Astrocyte (in vitro differentiated cells and primary cell): ENCODE measurements at regions not wholly inside any gene's neighbourhood (a gene's known extent, or its start where the extent isn't known, plus 50 kb on each side); places are given as distances from the start of the nearest gene placed in this dataset.
"Not testable (repeated sequence)": the region's sequence is repeated elsewhere in the genome, so short reads cannot be mapped to it uniquely, and the experiment has no call there.

ENCODE experiments used
- DNase-seq: peaks from one replicate; pipeline ENCODE4 v3.0.0-alpha.2; 2010; ENCODE audit warnings: low read depth
- FAIRE-seq: peaks from 2 replicates; lab custom pipeline; 2011; peaks lifted over from hg19 to GRCh38; lab: Jason Lieb, UNC
- H2AFZ ChIP-seq: 2 replicates; pipeline ENCODE4 v1.6.0; 2012; ENCODE audit warnings: low read depth, low read length, inconsistent platforms
- H3K27ac ChIP-seq: 2 replicates; pipeline ENCODE4 v1.5.1; 2011; ENCODE audit warnings: low read depth, low read length, inconsistent platforms
- H3K27me3 ChIP-seq: 2 replicates; pipeline ENCODE4 v1.6.0; 2011; ENCODE audit warnings: low read length, inconsistent platforms; ENCODE audit not compliant: insufficient read depth
- H3K36me3 ChIP-seq: 2 replicates; pipeline ENCODE4 v1.5.1; 2011; ENCODE audit warnings: low read length, inconsistent platforms; ENCODE audit not compliant: insufficient read depth
- H3K4me1 ChIP-seq: 2 replicates; pipeline ENCODE4 v1.5.1; 2011; ENCODE audit warnings: low read length, inconsistent platforms; ENCODE audit not compliant: insufficient read depth
- H3K4me2 ChIP-seq: 2 replicates; pipeline ENCODE4 v1.6.0; 2012; ENCODE audit warnings: low read length, inconsistent platforms
- H3K4me3 ChIP-seq: 2 replicates; pipeline ENCODE4 v1.5.1; 2011; ENCODE audit warnings: low read depth, mild to moderate bottlenecking, low read length, inconsistent platforms; ENCODE audit not compliant: insufficient read depth
- H3K79me2 ChIP-seq: 2 replicates; pipeline ENCODE4 v1.6.0; 2012; ENCODE audit warnings: mild to moderate bottlenecking, low read length, inconsistent platforms; ENCODE audit not compliant: insufficient read depth
- H3K9ac ChIP-seq: 2 replicates; pipeline ENCODE4 v1.6.0; 2012; ENCODE audit warnings: mild to moderate bottlenecking, low read length, inconsistent platforms
- H3K9me3 ChIP-seq: 2 replicates; pipeline ENCODE4 v1.5.1; 2012; ENCODE audit warnings: low read depth, mild to moderate bottlenecking, low read length, inconsistent platforms; ENCODE audit not compliant: insufficient read depth
- H4K20me1 ChIP-seq: 2 replicates; pipeline ENCODE4 v1.6.0; 2012; ENCODE audit warnings: low read length, inconsistent platforms; ENCODE audit not compliant: insufficient read depth
- H3K27ac Mint-ChIP-seq: one replicate; pipeline ENCODE4 v1.8.0; 2021; ENCODE audit warnings: mild to moderate bottlenecking, mixed read lengths; ENCODE audit not compliant: unreplicated experiment
- H3K27me3 Mint-ChIP-seq: one replicate; pipeline ENCODE4 v1.8.0; 2021; ENCODE audit warnings: low read depth, mixed read lengths; ENCODE audit not compliant: unreplicated experiment
- H3K36me3 Mint-ChIP-seq: one replicate; pipeline ENCODE4 v1.8.0; 2021; ENCODE audit warnings: low read depth, mixed read lengths; ENCODE audit not compliant: unreplicated experiment
- H3K4me1 Mint-ChIP-seq: one replicate; pipeline ENCODE4 v1.8.0; 2021; ENCODE audit warnings: low read depth, mixed read lengths; ENCODE audit not compliant: unreplicated experiment
- H3K4me3 Mint-ChIP-seq: one replicate; pipeline ENCODE4 v1.8.0; 2021; ENCODE audit warnings: mild to moderate bottlenecking, moderate library complexity, mixed read lengths; ENCODE audit not compliant: unreplicated experiment
- H3K9me3 Mint-ChIP-seq: one replicate; pipeline ENCODE4 v1.8.0; 2021; ENCODE audit warnings: mild to moderate bottlenecking, mixed read lengths; ENCODE audit not compliant: unreplicated experiment
- EZH2 ChIP-seq: IDR thresholded peaks from 2 replicates; pipeline ENCODE4 v1.6.1; 2012; ENCODE audit warnings: mild to moderate bottlenecking, low read length, inconsistent platforms; ENCODE audit not compliant: insufficient read depth
- TF ChIP-seq, protein P1 (sequence below): IDR thresholded peaks from 2 replicates; pipeline ENCODE4 v1.5.1; 2011; ENCODE audit warnings: low read depth, mild to moderate bottlenecking, inconsistent platforms, low read length, moderate library complexity; ENCODE audit not compliant: insufficient read depth

DNA sequence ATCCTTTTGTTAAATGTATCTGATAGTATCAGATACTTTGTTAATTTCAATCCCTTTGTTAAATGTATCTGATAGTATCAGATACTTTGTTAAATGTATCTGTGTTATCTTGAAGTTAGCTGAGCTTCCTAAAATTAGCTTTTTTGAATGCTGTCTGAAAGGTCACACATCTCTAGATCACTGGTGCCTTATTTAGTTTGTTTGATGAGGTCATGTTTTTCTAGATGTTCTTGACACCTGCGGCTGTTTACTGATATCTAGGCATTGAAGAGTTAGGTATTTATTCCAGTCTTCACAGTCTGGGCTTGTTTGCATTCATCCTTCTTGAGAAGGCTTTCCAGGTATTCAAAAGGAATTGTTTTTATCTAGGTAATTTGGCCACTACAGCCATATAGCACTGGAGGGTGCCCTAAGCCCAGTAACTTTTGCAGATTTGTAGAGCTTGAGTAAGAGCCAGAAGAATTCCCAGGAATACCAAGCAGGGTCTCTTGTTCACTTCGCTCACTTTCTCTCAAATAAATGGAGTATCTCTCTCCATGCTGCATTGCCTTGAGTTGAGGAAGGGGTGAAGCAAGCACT, 435.4 kb upstream of the GRAMD2B start:
- TF ChIP-seq, protein P1, sequence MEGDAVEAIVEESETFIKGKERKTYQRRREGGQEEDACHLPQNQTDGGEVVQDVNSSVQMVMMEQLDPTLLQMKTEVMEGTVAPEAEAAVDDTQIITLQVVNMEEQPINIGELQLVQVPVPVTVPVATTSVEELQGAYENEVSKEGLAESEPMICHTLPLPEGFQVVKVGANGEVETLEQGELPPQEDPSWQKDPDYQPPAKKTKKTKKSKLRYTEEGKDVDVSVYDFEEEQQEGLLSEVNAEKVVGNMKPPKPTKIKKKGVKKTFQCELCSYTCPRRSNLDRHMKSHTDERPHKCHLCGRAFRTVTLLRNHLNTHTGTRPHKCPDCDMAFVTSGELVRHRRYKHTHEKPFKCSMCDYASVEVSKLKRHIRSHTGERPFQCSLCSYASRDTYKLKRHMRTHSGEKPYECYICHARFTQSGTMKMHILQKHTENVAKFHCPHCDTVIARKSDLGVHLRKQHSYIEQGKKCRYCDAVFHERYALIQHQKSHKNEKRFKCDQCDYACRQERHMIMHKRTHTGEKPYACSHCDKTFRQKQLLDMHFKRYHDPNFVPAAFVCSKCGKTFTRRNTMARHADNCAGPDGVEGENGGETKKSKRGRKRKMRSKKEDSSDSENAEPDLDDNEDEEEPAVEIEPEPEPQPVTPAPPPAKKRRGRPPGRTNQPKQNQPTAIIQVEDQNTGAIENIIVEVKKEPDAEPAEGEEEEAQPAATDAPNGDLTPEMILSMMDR = no peak
- no peak for TF ChIP-seq EZH2
- Mint-ChIP-seq H3K36me3 (no peaks in the 10 kb centered on the region), H3K9me3 (peaks cover 4% of the 10 kb centered on the region), H3K4me3 (no peak overlapping the region), H3K27ac (no peak overlapping the region), H3K4me1 (no peaks in the 10 kb centered on the region), H3K27me3 (no peaks in the 10 kb centered on the region)
- DNase-seq (no peak), FAIRE-seq (no peak)
- Histone ChIP-seq H2AFZ (no peak overlapping the region), H3K9me3 (no peaks in the 10 kb centered on the region), H3K9ac (no peak overlapping the region), H3K4me1 (no peaks in the 10 kb centered on the region), H3K79me2 (no peaks in the 10 kb centered on the region), H3K36me3 (no peaks in the 10 kb centered on the region), H3K27me3 (no peaks in the 10 kb centered on the region), H4K20me1 (no peaks in the 10 kb centered on the region), H3K4me3 (no peak overlapping the region), H3K4me2 (no peak overlapping the region), H3K27ac (no peak overlapping the region)

DNA sequence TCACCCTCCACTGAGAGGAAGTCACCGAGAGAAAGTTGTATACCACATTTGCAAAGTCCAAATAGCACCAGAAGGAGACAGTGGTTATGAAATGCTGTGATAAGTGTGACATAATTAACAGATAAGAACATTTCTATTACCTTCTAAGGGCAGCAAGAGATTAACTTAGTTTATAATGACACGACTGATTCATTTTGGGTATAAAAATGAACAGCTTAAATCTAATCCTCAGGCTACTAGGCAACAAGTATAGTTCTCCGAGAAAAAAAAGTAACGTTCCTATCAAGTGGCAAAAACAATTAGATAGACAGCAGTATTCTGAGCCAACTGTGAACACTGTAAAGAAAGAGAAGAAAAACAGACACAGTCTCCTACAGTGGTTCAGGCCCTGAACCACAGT, 431.2 kb upstream of the GRAMD2B start:
- no peak overlapping the region for H3K27ac ChIP-seq
- H3K4me1 Mint-ChIP-seq = no peaks in the 10 kb centered on the region
- TF ChIP-seq, protein P1 = no peak
- TF ChIP-seq EZH2 = no peak
- no peaks in the 10 kb centered on the region for H3K27me3 Mint-ChIP-seq
- no peak overlapping the region for H3K27ac Mint-ChIP-seq
- peaks cover 1% of the 10 kb centered on the region for H3K9me3 Mint-ChIP-seq
- no peaks in the 10 kb centered on the region for H3K27me3 ChIP-seq
- H2AFZ ChIP-seq = no peak overlapping the region
- H3K4me3 ChIP-seq = no peak overlapping the region
- no peaks in the 10 kb centered on the region for H3K4me1 ChIP-seq
- H3K9ac ChIP-seq = no peak overlapping the region
- no peak overlapping the region for H3K4me3 Mint-ChIP-seq
- no peaks in the 10 kb centered on the region for H3K36me3 ChIP-seq
- no peak for FAIRE-seq
- no peaks in the 10 kb centered on the region for H3K79me2 ChIP-seq
- no peaks in the 10 kb centered on the region for H3K9me3 ChIP-seq
- no peaks in the 10 kb centered on the region for H4K20me1 ChIP-seq
- DNase-seq = no peak
- H3K4me2 ChIP-seq = no peak overlapping the region
- H3K36me3 Mint-ChIP-seq = no peaks in the 10 kb centered on the region

DNA sequence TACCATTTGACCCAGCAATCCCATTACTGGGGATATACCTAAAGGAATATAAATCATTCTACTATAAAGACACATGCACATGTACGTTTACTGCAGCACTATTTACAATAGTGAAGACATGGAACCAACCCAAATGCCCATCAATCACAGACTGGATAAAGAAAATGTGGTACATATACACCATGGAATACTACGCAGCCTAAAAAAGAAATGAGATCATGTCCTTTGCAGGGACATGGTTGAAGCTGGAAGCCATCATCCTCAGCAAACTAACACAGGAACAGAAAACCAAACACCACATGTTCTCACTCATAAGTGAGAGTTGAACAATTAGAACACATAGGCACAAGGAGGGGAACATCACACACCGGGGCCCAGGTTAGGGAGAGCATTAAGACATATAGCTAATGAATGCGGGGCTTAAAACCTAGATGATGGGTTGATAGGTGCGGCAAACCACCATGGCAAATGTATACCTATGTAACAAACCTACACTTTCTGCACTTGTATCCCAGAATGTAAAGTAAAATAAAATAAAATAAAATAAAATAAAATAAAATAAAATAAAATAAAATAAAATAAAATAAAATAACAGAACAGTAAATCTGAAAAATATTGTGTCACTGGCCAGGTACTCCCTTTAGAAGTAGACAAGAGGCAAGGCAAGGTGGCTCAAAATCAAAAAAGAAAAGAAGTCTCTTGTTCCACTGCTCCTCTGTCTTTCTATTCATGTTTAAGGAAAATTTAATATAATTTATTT, 423.8 kb upstream of the GRAMD2B start:
- H3K27ac ChIP-seq, FAIRE-seq, H3K9me3 ChIP-seq, H3K4me2 ChIP-seq, DNase-seq, H2AFZ ChIP-seq, H3K27ac Mint-ChIP-seq, H3K79me2 ChIP-seq, H3K4me3 Mint-ChIP-seq, H3K36me3 Mint-ChIP-seq, H3K27me3 ChIP-seq, H3K27me3 Mint-ChIP-seq, H3K4me3 ChIP-seq, H3K9me3 Mint-ChIP-seq, H3K9ac ChIP-seq, H3K36me3 ChIP-seq, H4K20me1 ChIP-seq: not testable (repeated sequence)
- peaks cover 20% of the 10 kb centered on the region for H3K4me1 Mint-ChIP-seq
- peaks cover 20% of the 10 kb centered on the region for H3K4me1 ChIP-seq
